OCI-LY1 (cell line): ENCODE measurements at regions not wholly inside any gene's neighbourhood (a gene's known extent, or its start where the extent isn't known, plus 50 kb on each side); places are given as distances from the start of the nearest gene placed in this dataset.

Experiments
- H2AFZ ChIP-seq: fragments of 200-600 bp; sonication (generic), shearing (Covaris generic); 2 replicates; pipeline ENCODE4 v1.6.0; 2014; ENCODE audit warnings: antibody characterized with exemption, mild to moderate bottlenecking, low read length
- H3F3A ChIP-seq: fragments of 200-600 bp; sonication (generic), shearing (Covaris generic); 2 replicates; pipeline ENCODE4 v1.6.0; 2014; ENCODE audit warnings: mild to moderate bottlenecking, antibody characterized with exemption, low read length, moderate library complexity; ENCODE audit not compliant: insufficient read depth
- H3K27ac ChIP-seq: fragments of 200-600 bp; sonication (generic); 2 replicates; pipeline ENCODE4 v1.5.1; 2014; ENCODE audit warnings: low read length, mixed run types, mild to moderate bottlenecking, low read depth; ENCODE audit not compliant: poor library complexity, severe bottlenecking
- H3K27me3 ChIP-seq: fragments of 200-600 bp; sonication (generic); 2 replicates; pipeline ENCODE4 v1.6.0; 2014; ENCODE audit warnings: antibody characterized with exemption, mild to moderate bottlenecking, low read length, moderate library complexity; ENCODE audit not compliant: insufficient read depth
- H3K36me3 ChIP-seq: fragments of 200-600 bp; sonication (generic); 2 replicates; pipeline ENCODE4 v1.6.1; 2014; ENCODE audit warnings: mild to moderate bottlenecking, antibody characterized with exemption, low read length, moderate library complexity, mixed read lengths; ENCODE audit not compliant: insufficient read depth
- H3K4me1 ChIP-seq: fragments of 200-600 bp; sonication (generic); 2 replicates; pipeline ENCODE4 v1.5.1; 2014; ENCODE audit warnings: mild to moderate bottlenecking, low read length, moderate library complexity; ENCODE audit not compliant: insufficient read depth, severe bottlenecking
- H3K4me2 ChIP-seq: fragments of 200-600 bp; sonication (generic), shearing (Covaris generic); 2 replicates; pipeline ENCODE4 v1.6.1; 2014; ENCODE audit warnings: low read length
- H3K4me3 ChIP-seq: fragments of 200-600 bp; sonication (generic); 2 replicates; pipeline ENCODE4 v1.5.1; 2014; ENCODE audit warnings: low read length, low read depth, mild to moderate bottlenecking, mixed read lengths; ENCODE audit not compliant: poor library complexity, severe bottlenecking
- H3K79me2 ChIP-seq: fragments of 200-600 bp; shearing (Covaris generic); 2 replicates; pipeline ENCODE4 v1.6.1; 2016; ENCODE audit warnings: mixed run types, low read length, mixed read lengths; ENCODE audit not compliant: insufficient read depth
- H3K9ac ChIP-seq: fragments of 200-600 bp; sonication (generic), shearing (Covaris generic); 2 replicates; pipeline ENCODE4 v1.6.1; 2014; ENCODE audit warnings: mild to moderate bottlenecking, low read length, mixed read lengths
- H3K9me2 ChIP-seq: fragments of 200-600 bp; sonication (generic), shearing (Covaris generic); 2 replicates; pipeline ENCODE4 v1.6.1; 2014; ENCODE audit warnings: low read depth, mild to moderate bottlenecking, low read length, mixed read lengths
- H3K9me3 ChIP-seq: fragments of 200-600 bp; shearing (Covaris generic); 2 replicates; pipeline ENCODE4 v1.6.1; 2014; ENCODE audit warnings: low read length, mixed read lengths
- H4K20me1 ChIP-seq: fragments of 200-600 bp; sonication (generic), shearing (Covaris generic); 2 replicates; pipeline ENCODE4 v1.6.0; 2016; ENCODE audit warnings: mild to moderate bottlenecking, low read length; ENCODE audit not compliant: insufficient read depth
- EZH2 ChIP-seq: fragments of 200-600 bp; sonication (generic), shearing (Covaris generic); IDR thresholded peaks from 2 replicates; pipeline ENCODE4 v1.8.0; 2017; ENCODE audit warnings: borderline replicate concordance, mixed run types, mild to moderate bottlenecking, antibody characterized with exemption, low read length, moderate library complexity, mixed read lengths
- TF ChIP-seq, protein P1 (sequence below): fragments of 200-600 bp; sonication (generic), shearing (Covaris generic); IDR thresholded peaks from 2 replicates; pipeline ENCODE4 v1.5.1; 2017; ENCODE audit warnings: mild to moderate bottlenecking, antibody characterized with exemption, low read length, moderate library complexity, mixed read lengths

DNA sequence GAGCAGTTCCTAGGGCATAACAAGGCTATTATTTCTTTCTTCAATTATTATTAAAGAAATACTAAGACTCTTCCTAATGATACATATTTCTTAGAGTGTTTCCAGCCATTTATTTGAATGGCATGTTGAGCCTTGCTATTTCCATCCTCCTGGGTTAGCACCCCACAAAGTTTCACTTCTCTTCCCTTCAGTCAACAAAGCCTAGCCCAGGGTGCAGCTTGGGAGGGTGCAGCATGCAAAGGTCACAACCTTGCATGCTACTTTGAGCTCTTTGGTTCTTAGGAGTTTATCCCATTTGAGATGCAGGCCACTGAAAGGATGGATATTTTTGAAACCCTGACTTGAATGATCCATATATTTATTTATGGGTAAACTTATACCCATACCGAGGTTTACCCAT lies 454.4 kb upstream of the MEIS1 start:
- H3K79me2 ChIP-seq: no peaks in the 10 kb centered on the region
- H3K9me2 ChIP-seq: no peaks in the 10 kb centered on the region
- H3F3A ChIP-seq: no peaks in the 10 kb centered on the region
- H3K9me3 ChIP-seq: no peaks in the 10 kb centered on the region
- H3K4me2 ChIP-seq: no peak overlapping the region
- no peaks in the 10 kb centered on the region for H3K4me1 ChIP-seq
- TF ChIP-seq, protein P1, sequence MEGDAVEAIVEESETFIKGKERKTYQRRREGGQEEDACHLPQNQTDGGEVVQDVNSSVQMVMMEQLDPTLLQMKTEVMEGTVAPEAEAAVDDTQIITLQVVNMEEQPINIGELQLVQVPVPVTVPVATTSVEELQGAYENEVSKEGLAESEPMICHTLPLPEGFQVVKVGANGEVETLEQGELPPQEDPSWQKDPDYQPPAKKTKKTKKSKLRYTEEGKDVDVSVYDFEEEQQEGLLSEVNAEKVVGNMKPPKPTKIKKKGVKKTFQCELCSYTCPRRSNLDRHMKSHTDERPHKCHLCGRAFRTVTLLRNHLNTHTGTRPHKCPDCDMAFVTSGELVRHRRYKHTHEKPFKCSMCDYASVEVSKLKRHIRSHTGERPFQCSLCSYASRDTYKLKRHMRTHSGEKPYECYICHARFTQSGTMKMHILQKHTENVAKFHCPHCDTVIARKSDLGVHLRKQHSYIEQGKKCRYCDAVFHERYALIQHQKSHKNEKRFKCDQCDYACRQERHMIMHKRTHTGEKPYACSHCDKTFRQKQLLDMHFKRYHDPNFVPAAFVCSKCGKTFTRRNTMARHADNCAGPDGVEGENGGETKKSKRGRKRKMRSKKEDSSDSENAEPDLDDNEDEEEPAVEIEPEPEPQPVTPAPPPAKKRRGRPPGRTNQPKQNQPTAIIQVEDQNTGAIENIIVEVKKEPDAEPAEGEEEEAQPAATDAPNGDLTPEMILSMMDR: no peak
- no peak for TF ChIP-seq EZH2
- H4K20me1 ChIP-seq: no peaks in the 10 kb centered on the region
- no peak overlapping the region for H2AFZ ChIP-seq
- H3K9ac ChIP-seq: no peak overlapping the region
- no peak overlapping the region for H3K4me3 ChIP-seq
- no peaks in the 10 kb centered on the region for H3K36me3 ChIP-seq
- H3K27me3 ChIP-seq: 0 out of 2 replicates have a peak, but pooled peaks cover 3% of the 10 kb centered on the region
- no peak overlapping the region for H3K27ac ChIP-seq

- H3K9me2 ChIP-seq: no peaks in the 10 kb centered on the region
- no peaks in the 10 kb centered on the region for H3K36me3 ChIP-seq
- H2AFZ ChIP-seq: no peak overlapping the region
- H3F3A ChIP-seq: no peaks in the 10 kb centered on the region
- H4K20me1 ChIP-seq: no peaks in the 10 kb centered on the region
- H3K79me2 ChIP-seq: no peaks in the 10 kb centered on the region
- TF ChIP-seq, protein P1: no peak
- TF ChIP-seq EZH2: no peak
- no peaks in the 10 kb centered on the region for H3K27me3 ChIP-seq
- H3K4me3 ChIP-seq: no peak overlapping the region
- no peak overlapping the region for H3K4me2 ChIP-seq
- H3K4me1 ChIP-seq: no peaks in the 10 kb centered on the region
- H3K27ac ChIP-seq: no peak overlapping the region
- H3K9me3 ChIP-seq: no peaks in the 10 kb centered on the region
- H3K9ac ChIP-seq: no peak overlapping the region
Observed at GRCh38 chr2:65979446-65979845, 455.5 kb upstream of the MEIS1 start.

DNA sequence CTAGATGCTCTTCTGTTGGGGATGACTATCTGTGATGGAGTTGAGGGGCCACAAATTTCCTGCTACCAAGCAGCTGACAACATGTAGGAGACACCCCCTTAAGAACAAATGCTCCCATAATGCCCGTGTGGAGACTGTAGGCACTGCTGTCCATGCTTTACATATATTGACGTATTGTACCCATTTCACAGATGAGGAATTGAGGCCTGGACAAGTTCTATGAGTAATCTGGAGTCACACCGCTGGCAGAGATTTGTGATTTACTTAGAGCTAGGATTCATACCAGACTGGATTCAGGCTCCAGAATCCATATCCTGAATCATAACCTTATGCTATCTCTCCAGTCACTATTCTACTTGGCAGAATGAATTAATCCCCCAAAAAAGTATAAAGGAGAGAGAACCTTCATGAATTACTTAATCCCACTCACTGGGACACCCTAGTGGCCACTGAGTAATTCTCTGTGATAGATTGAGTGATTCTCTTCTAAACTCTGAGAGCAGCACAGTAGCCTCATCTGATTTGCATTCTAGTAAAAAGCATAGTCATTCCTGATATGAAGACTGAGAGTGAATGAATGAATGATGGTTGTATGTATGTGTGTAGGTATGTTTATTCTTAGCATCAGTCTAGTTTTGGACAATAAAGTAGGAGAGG lies 460.7 kb upstream of the MEIS1 start:
- no peaks in the 10 kb centered on the region for H3K36me3 ChIP-seq
- no peak for TF ChIP-seq EZH2
- TF ChIP-seq, protein P1: peak; percentile 40; the same call in 1 of the 2 replicates
- H3K9me3 ChIP-seq: no peaks in the 10 kb centered on the region
- H3K4me3 ChIP-seq: no peak overlapping the region
- H3F3A ChIP-seq: no peaks in the 10 kb centered on the region
- no peak overlapping the region for H3K4me2 ChIP-seq
- no peak overlapping the region for H2AFZ ChIP-seq
- no peaks in the 10 kb centered on the region for H3K79me2 ChIP-seq
- H4K20me1 ChIP-seq: no peaks in the 10 kb centered on the region
- H3K9ac ChIP-seq: no peak overlapping the region
- H3K9me2 ChIP-seq: no peaks in the 10 kb centered on the region
- H3K4me1 ChIP-seq: no peaks in the 10 kb centered on the region
- no peaks in the 10 kb centered on the region for H3K27me3 ChIP-seq
- H3K27ac ChIP-seq: no peak overlapping the region
